Activated T-cell treated with anti-CD3 and anti-CD28 coated beads, Interleukin-2, amount 50 U/mL, for 24 hours (primary cell): ENCODE measurements at regions not wholly inside any gene's neighbourhood (a gene's known extent, or its start where the extent isn't known, plus 50 kb on each side); places are given as distances from the start of the nearest gene placed in this dataset.
"Not testable (repeated sequence)": the region's sequence is repeated elsewhere in the genome, so short reads cannot be mapped to it uniquely, and the experiment has no call there.

Experiments
- DNase-seq: peaks from one replicate; pipeline ENCODE4 v3.0.0-alpha.2; 2020
- H3K27ac Mint-ChIP-seq: 2 replicates; pipeline ENCODE4 v1.8.0; 2020; ENCODE audit warnings: mild to moderate bottlenecking, mixed read lengths
- H3K27me3 Mint-ChIP-seq: 2 replicates; pipeline ENCODE4 v1.8.0; 2020; ENCODE audit warnings: mixed read lengths
- H3K36me3 Mint-ChIP-seq: 2 replicates; pipeline ENCODE4 v1.8.0; 2020; ENCODE audit warnings: low read depth, mixed read lengths
- H3K4me1 Mint-ChIP-seq: 2 replicates; pipeline ENCODE4 v1.8.0; 2020; ENCODE audit warnings: low read depth, mixed read lengths
- H3K4me3 Mint-ChIP-seq: 2 replicates; pipeline ENCODE4 v1.8.0; 2020; ENCODE audit warnings: mild to moderate bottlenecking, moderate library complexity, mixed read lengths
- H3K9me3 Mint-ChIP-seq: 2 replicates; pipeline ENCODE4 v1.8.0; 2020; ENCODE audit warnings: mixed read lengths

- Mint-ChIP-seq H3K27ac (peak overlapping the region; percentile 28), H3K4me1 (peaks cover 13% of the 10 kb centered on the region), H3K36me3 (no peaks in the 10 kb centered on the region), H3K27me3 (no peaks in the 10 kb centered on the region), H3K9me3 (no peaks in the 10 kb centered on the region), H3K4me3 (no peak overlapping the region)
- no peak for DNase-seq
Observed at GRCh38 chr2:64910972-64911433, 78.2 kb upstream of the SLC1A4 start.

DNA sequence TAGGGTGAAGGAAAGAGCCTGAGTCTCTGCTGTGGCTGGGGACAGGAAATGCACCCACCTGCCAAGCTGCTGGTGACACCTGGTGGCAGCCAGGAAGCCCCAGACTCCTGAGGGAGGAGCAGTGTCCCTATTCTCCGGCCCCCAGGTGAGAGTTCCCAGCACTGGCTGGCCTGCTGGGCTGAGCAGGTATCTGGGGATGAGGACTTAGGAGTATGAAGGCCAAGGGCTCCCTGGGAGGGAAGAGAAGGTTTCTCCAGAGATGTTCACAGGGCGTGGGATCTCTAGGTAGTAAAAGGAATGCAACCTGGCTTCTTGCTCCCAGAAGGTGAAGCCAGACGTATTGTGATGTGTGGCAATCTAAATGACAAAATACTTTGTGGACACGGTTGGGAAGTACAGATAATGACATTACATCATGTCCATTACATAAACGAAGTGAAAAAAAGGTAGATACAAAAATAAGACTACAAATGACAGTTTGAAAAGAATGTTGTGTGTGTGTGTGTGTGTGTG lies 75.8 kb upstream of the SLC1A4 start:
- no peaks in the 10 kb centered on the region for H3K36me3 Mint-ChIP-seq
- no peaks in the 10 kb centered on the region for H3K9me3 Mint-ChIP-seq
- no peaks in the 10 kb centered on the region for H3K27me3 Mint-ChIP-seq
- DNase-seq = no peak
- no peak overlapping the region for H3K27ac Mint-ChIP-seq
- H3K4me3 Mint-ChIP-seq = no peak overlapping the region
- peaks cover 19% of the 10 kb centered on the region for H3K4me1 Mint-ChIP-seq

- Mint-ChIP-seq H3K27me3 (no peaks in the 10 kb centered on the region), H3K36me3 (no peaks in the 10 kb centered on the region), H3K27ac (no peak overlapping the region), H3K4me1 (peaks cover 19% of the 10 kb centered on the region), H3K9me3 (no peaks in the 10 kb centered on the region), H3K4me3 (no peak overlapping the region)
- no peak for DNase-seq
Observed at GRCh38 chr2:64914247-64914646, 75.0 kb upstream of the SLC1A4 start.

GRCh38 chr2:64914735-64915509 lies 74.3 kb upstream of the SLC1A4 start:
- H3K27ac Mint-ChIP-seq = no peak overlapping the region
- H3K4me1 Mint-ChIP-seq = peaks cover 19% of the 10 kb centered on the region
- H3K36me3 Mint-ChIP-seq = no peaks in the 10 kb centered on the region
- H3K9me3 Mint-ChIP-seq = no peaks in the 10 kb centered on the region
- H3K27me3 Mint-ChIP-seq = no peaks in the 10 kb centered on the region
- no peak for DNase-seq
- no peak overlapping the region for H3K4me3 Mint-ChIP-seq

DNA sequence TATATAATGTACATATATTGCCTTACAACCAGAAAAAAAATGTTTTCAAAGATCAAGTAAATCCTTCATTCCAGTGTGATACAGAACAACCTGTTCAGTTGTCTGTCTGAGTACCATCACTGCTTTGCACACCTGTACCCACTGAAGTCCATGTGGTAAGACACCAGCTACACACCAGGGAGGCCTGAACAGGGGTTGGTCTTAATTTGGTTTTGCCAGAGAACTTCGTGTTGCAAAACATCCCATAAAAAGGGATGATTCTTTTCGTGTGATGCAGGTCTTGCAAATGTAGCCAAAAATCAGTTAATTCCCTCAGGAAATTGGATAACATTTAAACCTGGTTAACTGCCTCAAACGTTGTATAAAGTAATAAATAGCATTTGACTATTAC lies 73.7 kb upstream of the SLC1A4 start:
- H3K4me1 Mint-ChIP-seq = peaks cover 18% of the 10 kb centered on the region

DNA sequence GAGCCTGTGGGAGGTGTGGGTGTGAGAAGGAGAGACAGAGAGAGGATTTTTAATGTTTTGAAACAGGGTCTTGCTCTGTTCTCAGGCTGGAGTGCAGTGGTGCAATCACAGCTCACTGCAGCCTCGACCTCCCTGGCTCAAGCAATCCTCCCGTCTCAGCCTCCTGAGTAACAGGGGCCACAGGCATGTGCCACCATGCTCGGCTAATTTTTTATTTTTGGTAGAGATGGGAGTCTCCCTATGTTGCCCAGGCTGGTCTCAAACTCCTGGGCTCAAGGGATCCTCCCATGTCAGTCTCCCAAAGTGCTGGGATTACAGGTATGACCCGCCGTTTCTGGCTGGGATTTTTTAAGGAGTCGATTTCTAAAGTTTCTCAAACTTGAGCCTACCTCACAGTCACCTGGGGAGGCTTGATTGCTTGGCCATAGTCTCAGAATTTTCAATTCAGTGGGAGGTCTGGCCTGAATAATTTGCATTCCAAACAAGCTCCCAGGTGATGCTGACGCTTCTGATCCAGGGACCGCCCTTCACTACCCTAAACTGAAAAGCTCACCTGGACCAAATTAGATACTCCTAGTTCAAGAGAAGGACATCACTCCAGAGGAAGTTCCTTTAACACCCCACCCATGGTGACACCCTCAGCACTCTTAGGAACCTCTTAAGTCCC lies 70.8 kb upstream of the SLC1A4 start:
- Mint-ChIP-seq H3K36me3 (no peaks in the 10 kb centered on the region), H3K27ac (peak overlapping the region; percentile 93), H3K4me1 (peaks cover 6% of the 10 kb centered on the region), H3K9me3 (no peaks in the 10 kb centered on the region), H3K27me3 (no peaks in the 10 kb centered on the region), H3K4me3 (peak overlapping the region; percentile 88)
- no peak for DNase-seq

More for the DNA sequence above, 73.7 kb upstream of the SLC1A4 start:
- no peak for DNase-seq
- Mint-ChIP-seq H3K4me3 (no peak overlapping the region), H3K27ac (no peak overlapping the region), H3K9me3 (no peaks in the 10 kb centered on the region), H3K36me3 (no peaks in the 10 kb centered on the region), H3K27me3 (no peaks in the 10 kb centered on the region)

DNA sequence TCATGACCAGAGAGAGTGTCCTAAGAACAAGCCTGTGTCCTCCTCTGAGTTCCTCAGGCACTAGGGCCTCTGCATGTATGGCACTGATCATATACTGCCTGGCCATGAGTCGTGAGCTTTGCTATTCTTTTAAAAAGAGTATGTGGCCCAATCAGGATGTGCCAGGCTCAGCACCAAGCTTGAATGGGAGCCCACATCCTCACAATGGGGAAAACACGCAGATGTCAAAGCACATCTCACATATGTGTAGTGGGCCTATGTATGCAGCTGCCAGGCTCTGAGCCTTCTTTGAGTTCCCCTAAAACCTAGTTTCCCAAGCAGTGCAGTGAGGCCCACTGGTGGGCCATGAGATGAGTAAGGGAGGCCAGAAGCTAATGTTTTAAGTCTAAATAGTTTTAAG lies 69.9 kb upstream of the SLC1A4 start:
- Mint-ChIP-seq H3K4me1 (peaks cover 6% of the 10 kb centered on the region), H3K27me3 (no peaks in the 10 kb centered on the region), H3K4me3 (peak overlapping the region; percentile 26), H3K27ac (peak overlapping the region; percentile 41), H3K9me3 (no peaks in the 10 kb centered on the region), H3K36me3 (no peaks in the 10 kb centered on the region)
- no peak for DNase-seq

DNA sequence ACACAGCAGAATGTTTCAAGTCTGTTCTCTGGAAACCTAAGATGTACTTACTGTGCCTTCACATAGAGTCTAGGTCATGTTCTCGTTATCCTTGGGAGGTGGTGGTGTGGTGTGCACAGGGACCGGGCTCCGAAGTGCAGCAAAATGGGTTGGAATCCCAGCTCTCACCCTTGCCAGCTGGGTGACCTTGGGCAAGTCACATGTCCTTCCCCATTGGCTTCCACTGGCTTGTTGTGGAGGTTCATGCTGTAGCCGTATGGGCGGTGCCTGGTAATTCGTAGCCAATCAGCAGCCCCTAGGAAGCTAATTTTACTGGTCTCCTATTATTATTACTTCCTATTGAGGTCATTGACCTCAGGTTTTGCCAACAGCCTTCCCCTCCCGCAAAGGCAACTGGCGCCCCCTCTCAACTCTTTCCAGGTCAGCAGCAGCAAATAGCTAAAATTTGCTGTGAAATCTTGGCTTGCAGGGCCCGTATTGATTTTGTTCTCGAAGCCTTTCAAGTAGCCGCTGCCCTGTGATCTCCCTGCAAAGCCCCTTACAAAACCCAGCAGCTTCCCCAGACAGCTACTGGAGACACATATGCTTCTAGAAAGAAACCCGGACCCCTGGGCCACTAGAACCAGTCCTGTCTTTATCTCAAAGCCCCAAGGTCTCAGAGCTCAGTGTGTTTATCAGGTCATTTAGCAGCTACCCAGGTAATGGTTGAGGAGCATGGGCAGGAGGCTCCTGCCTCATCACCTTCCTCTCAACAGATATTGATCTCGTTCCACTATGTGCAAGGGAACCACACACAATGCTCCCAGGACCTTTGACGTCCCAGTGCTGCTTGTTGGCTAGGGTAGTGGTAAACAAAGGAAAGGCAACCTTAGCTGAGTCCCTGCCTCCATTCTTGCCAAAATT lies 66.5 kb upstream of the SLC1A4 start:
- Mint-ChIP-seq H3K4me1 (peaks cover 3% of the 10 kb centered on the region), H3K9me3 (peaks cover 9% of the 10 kb centered on the region), H3K27me3 (no peaks in the 10 kb centered on the region), H3K36me3 (no peaks in the 10 kb centered on the region), H3K27ac (no peak overlapping the region), H3K4me3 (no peak overlapping the region)
- no peak for DNase-seq

DNA sequence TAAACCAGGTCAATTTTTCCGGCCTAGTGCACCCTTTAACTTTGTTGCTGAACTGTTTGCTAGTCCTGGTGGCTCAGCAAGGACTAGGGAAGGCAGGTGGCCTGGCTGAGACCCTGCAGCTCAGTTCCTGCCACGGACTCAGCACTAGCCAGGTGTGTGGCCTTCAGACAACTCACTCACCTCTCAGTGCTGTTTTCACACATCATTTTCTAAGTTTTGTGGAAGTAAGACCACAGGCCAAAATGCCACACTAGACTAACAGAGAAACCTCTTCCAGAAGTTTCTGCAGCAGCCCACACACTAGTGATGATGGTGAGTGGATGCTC lies 65.9 kb upstream of the SLC1A4 start:
- no peak overlapping the region for H3K4me3 Mint-ChIP-seq
- H3K9me3 Mint-ChIP-seq = peaks cover 9% of the 10 kb centered on the region
- DNase-seq = no peak
- no peak overlapping the region for H3K27ac Mint-ChIP-seq
- H3K36me3 Mint-ChIP-seq = no peaks in the 10 kb centered on the region
- no peaks in the 10 kb centered on the region for H3K27me3 Mint-ChIP-seq
- no peaks in the 10 kb centered on the region for H3K4me1 Mint-ChIP-seq

- Mint-ChIP-seq H3K27ac (no peak overlapping the region), H3K4me1 (no peaks in the 10 kb centered on the region), H3K27me3 (no peaks in the 10 kb centered on the region), H3K4me3 (no peak overlapping the region), H3K36me3 (no peaks in the 10 kb centered on the region), H3K9me3 (peaks cover 9% of the 10 kb centered on the region)
- DNase-seq = no peak
Observed at GRCh38 chr2:64924170-64924934, 64.8 kb upstream of the SLC1A4 start.

DNA sequence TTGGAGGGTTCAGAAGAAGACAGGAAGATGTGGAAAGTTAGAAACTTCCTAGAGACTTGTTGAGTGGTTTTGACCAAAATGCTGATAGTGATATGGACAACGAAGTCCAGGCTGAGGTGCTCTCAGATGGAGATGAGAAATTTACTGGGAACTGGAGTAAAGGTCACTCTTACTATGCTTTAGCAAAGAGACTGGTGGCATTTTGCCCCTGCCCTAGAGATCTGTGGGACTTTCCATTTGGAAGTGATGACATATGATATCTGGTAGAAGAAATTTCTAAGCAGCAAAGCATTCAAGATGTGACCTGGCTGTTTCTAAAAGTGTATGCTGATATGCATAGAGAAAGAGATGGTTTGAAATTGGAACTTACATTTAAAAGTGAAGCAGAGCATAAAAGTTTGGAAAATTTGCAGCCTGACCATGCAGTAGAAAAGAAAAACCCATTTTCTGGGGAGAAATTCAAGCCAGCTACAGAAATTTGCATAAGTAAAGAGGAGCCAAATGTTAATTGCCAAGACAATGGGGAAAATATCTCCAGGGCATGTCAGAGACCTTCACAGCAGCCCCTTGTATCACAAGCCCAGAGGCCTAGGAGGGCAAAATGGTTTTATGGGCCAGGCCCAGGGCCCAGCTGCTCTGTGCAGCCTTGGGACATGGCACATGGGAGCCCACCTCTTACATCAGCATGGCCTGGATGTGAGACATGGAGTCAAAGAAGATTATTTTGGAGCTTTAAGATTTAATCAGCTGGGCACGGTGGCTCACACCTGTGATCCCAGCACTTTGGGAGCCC lies 63.1 kb upstream of the SLC1A4 start:
- DNase-seq, H3K4me3 Mint-ChIP-seq, H3K9me3 Mint-ChIP-seq, H3K27me3 Mint-ChIP-seq, H3K27ac Mint-ChIP-seq, H3K36me3 Mint-ChIP-seq, H3K4me1 Mint-ChIP-seq: not testable (repeated sequence)

DNA sequence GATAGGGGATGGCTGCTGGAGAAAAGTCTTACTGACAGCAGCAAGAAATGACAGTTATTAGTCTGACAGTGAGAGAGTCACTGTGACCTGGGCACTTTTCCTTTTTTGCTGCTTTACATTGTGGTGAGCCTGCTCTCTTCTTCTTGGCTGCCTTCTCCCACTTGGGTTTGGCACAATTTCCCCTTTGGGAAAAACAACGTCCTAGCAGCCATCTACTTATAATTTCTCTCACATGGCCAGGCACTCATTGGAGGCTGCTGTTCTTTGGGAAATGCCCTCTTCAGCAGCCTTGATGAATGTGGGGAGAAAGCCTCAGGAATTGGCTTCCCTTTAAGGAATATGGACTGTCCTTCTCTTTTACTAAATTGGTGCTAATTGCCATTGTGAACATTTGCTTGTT lies 60.4 kb upstream of the SLC1A4 start:
- peaks cover 9% of the 10 kb centered on the region for H3K9me3 Mint-ChIP-seq
- DNase-seq = no peak
- no peaks in the 10 kb centered on the region for H3K36me3 Mint-ChIP-seq
- H3K4me1 Mint-ChIP-seq = no peaks in the 10 kb centered on the region
- no peak overlapping the region for H3K4me3 Mint-ChIP-seq
- H3K27ac Mint-ChIP-seq = no peak overlapping the region
- H3K27me3 Mint-ChIP-seq = no peaks in the 10 kb centered on the region

DNA sequence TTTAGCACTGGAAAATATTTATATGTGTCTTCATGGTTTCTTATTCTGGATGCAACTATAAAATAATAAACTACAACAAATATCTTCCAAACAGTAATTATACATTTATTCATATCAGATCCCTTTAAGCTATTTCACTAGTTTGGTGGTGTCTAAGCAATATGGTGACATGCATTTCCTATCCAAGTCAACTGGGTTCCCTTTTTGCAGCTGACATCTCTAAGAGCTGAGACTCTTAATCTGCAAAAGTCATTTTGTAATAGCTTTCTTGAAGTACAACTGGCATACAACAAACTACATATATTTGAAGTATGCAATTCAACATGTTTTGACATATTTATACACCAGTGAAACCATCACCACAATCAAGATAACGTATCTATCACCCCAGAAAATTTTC lies 59.9 kb upstream of the SLC1A4 start:
- H3K36me3 Mint-ChIP-seq = no peaks in the 10 kb centered on the region
- no peaks in the 10 kb centered on the region for H3K4me1 Mint-ChIP-seq
- no peaks in the 10 kb centered on the region for H3K27me3 Mint-ChIP-seq
- H3K9me3 Mint-ChIP-seq = peaks cover 9% of the 10 kb centered on the region
- no peak for DNase-seq
- no peak overlapping the region for H3K27ac Mint-ChIP-seq
- H3K4me3 Mint-ChIP-seq = no peak overlapping the region
